Tibial artery (tissue), 4 donors: ENCODE measurements at regions not wholly inside any gene's neighbourhood (a gene's known extent, or its start where the extent isn't known, plus 50 kb on each side); places are given as distances from the start of the nearest gene placed in this dataset.

ENCODE experiments used
- DNase-seq, 2 donors: peaks; one replicate each; pipeline ENCODE4 v3.0.0-alpha.2; 2019
- H3K27ac ChIP-seq, 2 donors: fragments of 200-600 bp; sonication (generic) in 1 of 2; 1 replicate in 1 of 2; 2 replicates in 1 of 2; pipeline ENCODE4 v1.5.1; 2018 to 2019; ENCODE audit warnings: mild to moderate bottlenecking in 1 of 2
- H3K27me3 ChIP-seq, 2 donors: fragments of 200-600 bp; sonication (generic) in 1 of 2; one replicate each; pipeline versions ENCODE4 v1.5.1 to v1.6.0; 2016 to 2019
- H3K36me3 ChIP-seq, 3 donors: fragments of 200-600 bp; sonication (generic) in 2 of 3; one replicate each; pipeline ENCODE4 v1.5.1; 2016 to 2019; ENCODE audit warnings: mild to moderate bottlenecking in 2 of 3
- H3K4me1 ChIP-seq, 4 donors: fragments of 200-600 bp; sonication (generic) in 2 of 4; 1 replicate in 3 of 4; 2 replicates in 1 of 4; pipeline ENCODE4 v1.5.1; 2016 to 2019
- H3K4me3 ChIP-seq, 2 donors: fragments of 200-600 bp; sonication (generic) in 1 of 2; 1 replicate in 1 of 2; 2 replicates in 1 of 2; pipeline ENCODE4 v1.5.1; 2018 to 2019; ENCODE audit warnings: mild to moderate bottlenecking in 2 of 2
- H3K9me3 ChIP-seq, 3 donors: fragments of 200-600 bp; sonication (generic) in 1 of 3; one replicate each; pipeline ENCODE4 v1.5.1; 2016 to 2019
- CTCF ChIP-seq, 2 experiments: fragments of 200-600 bp in 1 of 2; fragments of 450-650 bp in 1 of 2; IDR thresholded peaks; one replicate each; pipeline ENCODE4 v1.5.1; 2017 to 2019; ENCODE audit warnings: antibody characterized with exemption in 2 of 2, mild to moderate bottlenecking in 1 of 2, moderate library complexity in 1 of 2
- intact Hi-C: fragments of 100-400 bp; cut with DNase I; formaldehyde crosslinking; loops from one replicate; pipeline ENCODE4 v1.15.0; 2023; ENCODE audit warnings: low total_unique reads

- peak; percentile 14 to 52 for DNase-seq
- H3K9me3 ChIP-seq = no peaks in the 10 kb centered on the region
- no peak for TF ChIP-seq CTCF (IDR thresholded peaks at IDR 0.05)
- peaks cover 0 to 40% of the 10 kb centered on the region in 2 donors for H3K27me3 ChIP-seq
- no peaks in the 10 kb centered on the region for H3K36me3 ChIP-seq
- intact Hi-C loops = no loop called here
- H3K4me1 ChIP-seq = peaks cover 0 to 4% (median 2%) of the 10 kb centered on the region in 4 donors
- no peak overlapping the region for H3K4me3 ChIP-seq
- no peak overlapping the region for H3K27ac ChIP-seq
Observed at GRCh38 chr6:169962604-169963469, 211.4 kb downstream of the ERMARD start.

- no peak for TF ChIP-seq CTCF (IDR thresholded peaks at IDR 0.05)
- Histone ChIP-seq H3K4me3 (peak overlapping the region; percentile 33 to 43), H3K9me3 (no peaks in the 10 kb centered on the region), H3K36me3 (no peaks in the 10 kb centered on the region), H3K27me3 (peaks cover 0 to 46% of the 10 kb centered on the region in 2 donors), H3K4me1 (peaks cover 0 to 4% (median 2%) of the 10 kb centered on the region in 4 donors), H3K27ac (no peak overlapping the region)
- peak; percentile 17 to 65 for DNase-seq
- intact Hi-C loops = no loop called here
Observed at GRCh38 chr6:169961772-169962561, 210.5 kb downstream of the ERMARD start.

GRCh38 chr6:169960886-169961611 is 209.6 kb downstream of the ERMARD start:
- intact Hi-C loops = no loop called here
- Histone ChIP-seq H3K4me3 (no peak overlapping the region), H3K36me3 (no peaks in the 10 kb centered on the region), H3K27ac (no peak overlapping the region), H3K9me3 (no peaks in the 10 kb centered on the region), H3K27me3 (peaks cover 0 to 52% of the 10 kb centered on the region in 2 donors), H3K4me1 (peaks cover 0 to 4% (median 2%) of the 10 kb centered on the region in 4 donors)
- no peak for TF ChIP-seq CTCF (IDR thresholded peaks at IDR 0.05)
- DNase-seq = peak; percentile 16 to 43

- Histone ChIP-seq H3K27ac (no peak overlapping the region), H3K36me3 (no peaks in the 10 kb centered on the region), H3K9me3 (no peaks in the 10 kb centered on the region), H3K4me3 (no peak overlapping the region), H3K4me1 (peaks cover 0 to 4% (median 2%) of the 10 kb centered on the region in 4 donors), H3K27me3 (peaks cover 0 to 55% of the 10 kb centered on the region in 2 donors)
- no peak for TF ChIP-seq CTCF (IDR thresholded peaks at IDR 0.05)
- DNase-seq = peak; percentile 11 to 43
- intact Hi-C loops = no loop called here
Observed at GRCh38 chr6:169960521-169960885, 209.1 kb downstream of the ERMARD start.

GRCh38 chr6:169960003-169960344 is 208.6 kb downstream of the ERMARD start:
- intact Hi-C loops = no loop called here
- no peak for TF ChIP-seq CTCF (IDR thresholded peaks at IDR 0.05)
- H3K27ac ChIP-seq = no peak overlapping the region
- peaks cover 0 to 4% (median 2%) of the 10 kb centered on the region in 4 donors for H3K4me1 ChIP-seq
- H3K36me3 ChIP-seq = no peaks in the 10 kb centered on the region
- no peak overlapping the region for H3K4me3 ChIP-seq
- H3K27me3 ChIP-seq = peaks cover 0 to 55% of the 10 kb centered on the region in 2 donors
- DNase-seq = peak in 1 of 2 donors; percentile 46
- H3K9me3 ChIP-seq = no peaks in the 10 kb centered on the region
